Endothelial cell of umbilical vein (primary cell): ENCODE measurements at regions not wholly inside any gene's neighbourhood (a gene's known extent, or its start where the extent isn't known, plus 50 kb on each side); places are given as distances from the start of the nearest gene placed in this dataset.

Source experiments
- EZH2 ChIP-seq: IDR thresholded peaks from 2 replicates; pipeline ENCODE4 v1.6.1; 2012; ENCODE audit warnings: borderline replicate concordance, low read depth, mild to moderate bottlenecking, moderate library complexity, low read length, inconsistent platforms; ENCODE audit not compliant: severe bottlenecking
- JUN ChIP-seq: IDR thresholded peaks from 2 replicates; pipeline ENCODE4 v1.6.1; 2011; ENCODE audit warnings: borderline replicate concordance, low read depth; ENCODE audit not compliant: insufficient read length, insufficient read depth
- TF ChIP-seq, protein P1 (sequence below), 2 donors: IDR thresholded peaks; 1 replicate in 1 of 2; 2 replicates in 1 of 2; pipeline ENCODE4 v1.5.1; 2011; ENCODE audit warnings: low read length in 2 of 2, mild to moderate bottlenecking in 2 of 2, moderate library complexity in 2 of 2, control low read depth in 1 of 2, inconsistent platforms in 1 of 2, low read depth in 1 of 2; ENCODE audit not compliant: insufficient read depth in 1 of 2; ENCODE audit errors: extremely low read depth in 1 of 2

- TF ChIP-seq, protein P1, sequence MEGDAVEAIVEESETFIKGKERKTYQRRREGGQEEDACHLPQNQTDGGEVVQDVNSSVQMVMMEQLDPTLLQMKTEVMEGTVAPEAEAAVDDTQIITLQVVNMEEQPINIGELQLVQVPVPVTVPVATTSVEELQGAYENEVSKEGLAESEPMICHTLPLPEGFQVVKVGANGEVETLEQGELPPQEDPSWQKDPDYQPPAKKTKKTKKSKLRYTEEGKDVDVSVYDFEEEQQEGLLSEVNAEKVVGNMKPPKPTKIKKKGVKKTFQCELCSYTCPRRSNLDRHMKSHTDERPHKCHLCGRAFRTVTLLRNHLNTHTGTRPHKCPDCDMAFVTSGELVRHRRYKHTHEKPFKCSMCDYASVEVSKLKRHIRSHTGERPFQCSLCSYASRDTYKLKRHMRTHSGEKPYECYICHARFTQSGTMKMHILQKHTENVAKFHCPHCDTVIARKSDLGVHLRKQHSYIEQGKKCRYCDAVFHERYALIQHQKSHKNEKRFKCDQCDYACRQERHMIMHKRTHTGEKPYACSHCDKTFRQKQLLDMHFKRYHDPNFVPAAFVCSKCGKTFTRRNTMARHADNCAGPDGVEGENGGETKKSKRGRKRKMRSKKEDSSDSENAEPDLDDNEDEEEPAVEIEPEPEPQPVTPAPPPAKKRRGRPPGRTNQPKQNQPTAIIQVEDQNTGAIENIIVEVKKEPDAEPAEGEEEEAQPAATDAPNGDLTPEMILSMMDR (IDR thresholded peaks at IDR 0.05; ENCODE audit: extremely low read depth in 1 of 2, insufficient read depth in 1 of 2, low read depth in 1 of 2, low read length in 2 of 2) = no peak
- TF ChIP-seq EZH2 (no peak), JUN (no peak)
Measured at GRCh38 chr6:155638200-155638599, 182.6 kb upstream of the NOX3 start.
